ENCODE measurements at regions not wholly inside any gene's neighbourhood (a gene's known extent, or its start where the extent isn't known, plus 50 kb on each side); places are given as distances from the start of the nearest gene placed in this dataset.

DNA sequence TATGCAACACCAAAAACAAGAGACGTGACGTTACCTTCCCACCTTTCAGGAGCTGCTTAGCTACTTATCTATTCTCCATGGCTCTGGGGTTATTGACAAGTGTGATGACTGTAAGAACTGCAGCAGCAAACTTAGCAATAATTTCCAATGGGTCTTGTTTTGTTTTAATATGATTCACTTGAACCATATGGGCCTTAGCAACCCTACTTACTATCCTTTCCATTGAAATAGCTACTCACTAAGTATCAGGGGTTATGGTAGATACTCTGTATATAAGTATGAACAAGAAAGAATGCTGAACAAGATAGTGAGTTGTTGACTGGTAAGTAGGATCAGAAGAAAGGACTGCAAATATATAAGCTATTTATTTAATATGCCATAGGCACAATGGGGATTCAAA lies 69.3 kb upstream of the BBX start:
- Histone ChIP-seq H3K4me1 (ENCODE audit: insufficient read depth, low read length) (no peaks in the 10 kb centered on the region), H3K9ac (ENCODE audit: extremely low read depth, insufficient read length, low read length) (no peak overlapping the region), H4K91ac (ENCODE audit: insufficient read length, low read depth, low read length) (no peak overlapping the region), H2AK5ac (ENCODE audit: insufficient read length, low read length) (no peak overlapping the region), H2BK20ac (ENCODE audit: low read depth, low read length, poor library complexity, severe bottlenecking) (no peak overlapping the region), H3K14ac (ENCODE audit: insufficient read depth, low read length) (no peak overlapping the region), H3K18ac (ENCODE audit: insufficient read length, low read depth, low read length) (no peak overlapping the region), H2AFZ (ENCODE audit: low read length) (no peak overlapping the region), H4K5ac (ENCODE audit: insufficient read length, low read depth, low read length) (no peak overlapping the region), H2BK5ac (ENCODE audit: insufficient read length, low read length) (no peak overlapping the region), H3K79me1 (ENCODE audit: insufficient read depth, low read depth, low read length, poor library complexity, severe bottlenecking) (no peaks in the 10 kb centered on the region), H4K20me1 (ENCODE audit: control insufficient read depth, insufficient read depth, insufficient read length) (no peaks in the 10 kb centered on the region), H3K27ac (ENCODE audit: insufficient read length, low read depth, low read length) (no peak overlapping the region), H4K8ac (replicated peaks; ENCODE audit: insufficient read length, low read depth, low read length) (no peak overlapping the region), H3K23me2 (ENCODE audit: insufficient read length, low read depth, low read length, poor library complexity, severe bottlenecking) (no peaks in the 10 kb centered on the region), H2BK120ac (ENCODE audit: low read depth, low read length, poor library complexity, severe bottlenecking) (no peak overlapping the region), H3K56ac (ENCODE audit: insufficient read length, low read depth, low read length) (no peak overlapping the region), H3K9me3 (ENCODE audit: control insufficient read depth, low read depth, low read length) (no peaks in the 10 kb centered on the region), H3K4ac (ENCODE audit: low read depth, low read length) (no peak overlapping the region), H2BK12ac (ENCODE audit: insufficient read length, low read depth, low read length) (no peak overlapping the region), H2BK15ac (ENCODE audit: low read depth, low read length) (no peak overlapping the region), H3K79me2 (ENCODE audit: insufficient read depth, low read length) (no peaks in the 10 kb centered on the region), H3K27me3 (ENCODE audit: insufficient read depth, low read length) (no peaks in the 10 kb centered on the region), H3K4me2 (ENCODE audit: insufficient read depth, insufficient read length, low read length) (no peak overlapping the region), H3K23ac (ENCODE audit: insufficient read length, low read depth, low read length) (no peak overlapping the region), H3T11ph (ENCODE audit: low read length) (no peak overlapping the region)
- no peak for TF ChIP-seq CTCF (conservative IDR thresholded peaks at IDR 0.05)
- Mint-ChIP-seq H3K4me1 (no peaks in the 10 kb centered on the region), H3K4me3 (no peak overlapping the region; a peak in 1 of 5 replicates), H3K27ac (0 out of 7 replicates have a peak overlapping the region, but pooled peaks of 1 of the 3 experiments have one; percentile 1), H3K36me3 (ENCODE audit: insufficient read depth in 1 of 3, low read depth in 3 of 3) (no peaks in the 10 kb centered on the region), H3K9me3 (no peaks in the 10 kb centered on the region), H3K27me3 (ENCODE audit: low read depth) (no peaks in the 10 kb centered on the region)
- WGBS (ENCODE audit: extremely low coverage, insufficient read length, low lambda C conversion rate): no CpG with 5 or more reads among the region's 2 CpGs
- no peak for DNase-seq
